HG03108 (cell line): ENCODE measurements at regions not wholly inside any gene's neighbourhood (a gene's known extent, or its start where the extent isn't known, plus 50 kb on each side); places are given as distances from the start of the nearest gene placed in this dataset.

Experiments
- ATAC-seq: cut with Tn5 transposase; IDR thresholded peaks from one replicate; pipeline ENCODE4 v1.9.1; 2021; ENCODE audit warnings: moderate library complexity; ENCODE audit not compliant: unreplicated experiment

- ATAC-seq, result no peak
Measured at GRCh38 chr2:180111901-180112300, 104.8 kb upstream of the CWC22 start.

GRCh38 chr2:180110469-180110868 is 103.4 kb upstream of the CWC22 start:
- no peak for ATAC-seq

- no peak for ATAC-seq
Measured at GRCh38 chr2:180101846-180102245, 94.7 kb upstream of the CWC22 start.

- no peak for ATAC-seq
Measured at GRCh38 chr2:180099308-180099707, 92.2 kb upstream of the CWC22 start.

- no peak for ATAC-seq
Measured at GRCh38 chr2:180085144-180085543, 78.0 kb upstream of the CWC22 start.

GRCh38 chr2:180077295-180077906 is 70.3 kb upstream of the CWC22 start:
- ATAC-seq, result no peak

GRCh38 chr2:180075870-180076269 is 68.8 kb upstream of the CWC22 start:
- ATAC-seq, result no peak

- no peak for ATAC-seq
Measured at GRCh38 chr2:180071797-180072196, 64.7 kb upstream of the CWC22 start.

GRCh38 chr2:180063494-180064092 is 56.5 kb upstream of the CWC22 start:
- no peak for ATAC-seq

- no peak for ATAC-seq
Measured at GRCh38 chr2:180062178-180062577, 55.1 kb upstream of the CWC22 start.

GRCh38 chr2:180061546-180061945 is 54.4 kb upstream of the CWC22 start:
- no peak for ATAC-seq

GRCh38 chr2:180061085-180061484 is 54.0 kb upstream of the CWC22 start:
- no peak for ATAC-seq

GRCh38 chr2:180058993-180059392 is 51.9 kb upstream of the CWC22 start:
- ATAC-seq, result no peak

GRCh38 chr2:180057706-180058412 is 50.8 kb upstream of the CWC22 start:
- no peak for ATAC-seq
